Choroid plexus epithelial cell (primary cell): ENCODE measurements at regions not wholly inside any gene's neighbourhood (a gene's known extent, or its start where the extent isn't known, plus 50 kb on each side); places are given as distances from the start of the nearest gene placed in this dataset.
"Not testable (repeated sequence)": the region's sequence is repeated elsewhere in the genome, so short reads cannot be mapped to it uniquely, and the experiment has no call there.

Experiments
- DNase-seq: peaks from one replicate; pipeline ENCODE4 v3.0.0-alpha.2; 2010; ENCODE audit warnings: low read depth
- H3K4me3 ChIP-seq: 2 replicates; pipeline ENCODE4 v1.5.1; 2011; ENCODE audit warnings: low read depth, mild to moderate bottlenecking, control low read depth, low read length, moderate library complexity
- TF ChIP-seq, protein P1 (sequence below): conservative IDR thresholded peaks from 2 replicates; pipeline ENCODE4 v1.5.1; 2011; ENCODE audit warnings: low read depth, mild to moderate bottlenecking, control low read depth, inconsistent platforms, low read length, moderate library complexity

GRCh38 chr3:16071206-16071605, 103.3 kb upstream of the GALNT15 start:
- TF ChIP-seq, protein P1, sequence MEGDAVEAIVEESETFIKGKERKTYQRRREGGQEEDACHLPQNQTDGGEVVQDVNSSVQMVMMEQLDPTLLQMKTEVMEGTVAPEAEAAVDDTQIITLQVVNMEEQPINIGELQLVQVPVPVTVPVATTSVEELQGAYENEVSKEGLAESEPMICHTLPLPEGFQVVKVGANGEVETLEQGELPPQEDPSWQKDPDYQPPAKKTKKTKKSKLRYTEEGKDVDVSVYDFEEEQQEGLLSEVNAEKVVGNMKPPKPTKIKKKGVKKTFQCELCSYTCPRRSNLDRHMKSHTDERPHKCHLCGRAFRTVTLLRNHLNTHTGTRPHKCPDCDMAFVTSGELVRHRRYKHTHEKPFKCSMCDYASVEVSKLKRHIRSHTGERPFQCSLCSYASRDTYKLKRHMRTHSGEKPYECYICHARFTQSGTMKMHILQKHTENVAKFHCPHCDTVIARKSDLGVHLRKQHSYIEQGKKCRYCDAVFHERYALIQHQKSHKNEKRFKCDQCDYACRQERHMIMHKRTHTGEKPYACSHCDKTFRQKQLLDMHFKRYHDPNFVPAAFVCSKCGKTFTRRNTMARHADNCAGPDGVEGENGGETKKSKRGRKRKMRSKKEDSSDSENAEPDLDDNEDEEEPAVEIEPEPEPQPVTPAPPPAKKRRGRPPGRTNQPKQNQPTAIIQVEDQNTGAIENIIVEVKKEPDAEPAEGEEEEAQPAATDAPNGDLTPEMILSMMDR = no peak
- no peak overlapping the region for H3K4me3 ChIP-seq
- no peak for DNase-seq

DNA sequence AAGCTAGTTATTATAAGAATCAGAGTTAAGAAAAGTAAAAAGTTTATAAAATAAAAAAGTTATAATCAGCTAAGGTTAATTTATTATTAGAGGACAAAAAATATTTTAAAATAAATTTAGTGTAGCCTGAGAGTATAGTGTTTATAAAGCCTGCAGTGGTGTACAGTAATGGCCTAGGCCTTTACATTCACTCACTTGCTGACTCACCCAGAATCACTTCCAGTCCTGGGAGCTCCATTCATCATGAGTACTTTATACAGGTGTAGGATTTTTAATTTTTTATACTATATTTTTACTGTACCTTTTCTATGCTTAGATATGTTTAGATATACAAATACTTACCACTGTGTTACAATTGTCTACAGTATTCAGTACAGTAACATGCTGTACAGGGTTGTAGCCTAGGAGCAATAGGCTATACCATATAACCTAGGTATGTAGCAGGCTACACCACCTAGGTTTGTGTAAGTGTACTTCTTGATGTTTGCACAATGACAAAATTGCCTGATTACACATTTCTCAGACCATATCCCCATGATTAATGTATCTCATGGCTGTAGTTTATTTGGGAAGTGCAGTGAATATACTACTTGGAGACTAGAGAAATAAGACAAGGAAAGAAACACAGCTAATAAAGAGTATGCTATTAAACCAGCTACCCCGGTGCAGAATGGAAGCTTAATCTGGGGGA, 101.9 kb upstream of the GALNT15 start:
- TF ChIP-seq, protein P1 = no peak
- no peak overlapping the region for H3K4me3 ChIP-seq
- DNase-seq = no peak

- no peak overlapping the region for H3K4me3 ChIP-seq
- TF ChIP-seq, protein P1 = no peak
- no peak for DNase-seq
These were observed 101.3 kb upstream of the GALNT15 start for GRCh38 chr3:16073203-16073602.

GRCh38 chr3:16073990-16074671, 100.3 kb upstream of the GALNT15 start:
- H3K4me3 ChIP-seq, DNase-seq: not testable (repeated sequence)

DNA sequence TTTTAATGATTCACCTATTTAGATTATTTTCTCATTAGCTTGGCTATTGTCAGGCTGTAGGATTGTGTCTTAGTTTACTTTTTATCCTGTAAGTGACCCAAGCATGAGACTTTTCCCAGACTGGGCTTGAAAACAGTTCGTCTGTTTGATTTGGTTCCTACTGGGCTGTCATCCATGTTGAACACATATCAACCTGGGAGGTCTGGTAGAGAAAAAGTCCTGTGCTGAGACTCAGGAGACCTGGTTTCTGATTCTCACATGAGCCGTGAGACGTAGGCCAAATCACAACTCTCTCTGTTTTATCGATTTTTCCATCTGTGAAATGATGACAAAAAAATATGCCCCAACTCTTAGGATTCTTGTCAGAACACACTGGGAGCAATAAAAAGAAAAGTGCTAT, 98.8 kb upstream of the GALNT15 start:
- no peak overlapping the region for H3K4me3 ChIP-seq
- no peak for DNase-seq
- TF ChIP-seq, protein P1 = no peak

GRCh38 chr3:16076564-16076963, 97.9 kb upstream of the GALNT15 start:
- TF ChIP-seq, protein P1 = no peak
- no peak overlapping the region for H3K4me3 ChIP-seq
- no peak for DNase-seq

DNA sequence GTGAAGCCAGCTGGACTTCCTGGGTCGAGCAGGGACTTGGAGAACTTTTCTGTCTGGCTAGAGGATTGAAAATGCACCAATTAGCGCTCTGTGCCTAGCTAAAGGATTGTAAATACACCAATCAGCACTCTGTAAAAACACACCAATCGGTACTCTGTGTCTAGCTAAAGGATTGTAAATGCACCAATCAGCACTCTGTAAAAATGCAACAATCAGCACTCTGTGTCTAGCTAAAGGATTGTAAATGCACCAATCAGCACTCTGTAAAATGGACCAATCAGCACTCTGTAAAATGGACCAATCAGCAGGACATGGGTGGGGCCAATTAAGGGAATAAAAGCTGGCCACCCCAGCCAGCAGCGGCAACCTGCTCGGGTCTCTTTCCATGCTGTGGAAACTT, 97.3 kb upstream of the GALNT15 start:
- not testable (repeated sequence) for H3K4me3 ChIP-seq, DNase-seq

- not testable (repeated sequence) for H3K4me3 ChIP-seq
- DNase-seq = peak; percentile 84
These were observed 96.8 kb upstream of the GALNT15 start for GRCh38 chr3:16077681-16078080.

GRCh38 chr3:16079519-16079918, 95.0 kb upstream of the GALNT15 start:
- TF ChIP-seq, protein P1 = no peak
- no peak overlapping the region for H3K4me3 ChIP-seq

More at GRCh38 chr3:16079519-16079918, 95.0 kb upstream of the GALNT15 start:
- peak; percentile 73 for DNase-seq
